ENCODE measurements at regions not wholly inside any gene's neighbourhood (a gene's known extent, or its start where the extent isn't known, plus 50 kb on each side); places are given as distances from the start of the nearest gene placed in this dataset.

- H3K4me1 ChIP-seq (ENCODE audit: control insufficient read depth in 2 of 3, insufficient read depth in 2 of 3, low read depth in 1 of 3, low read length in 3 of 3) = no peaks in the 10 kb centered on the region
- TF ChIP-seq CTCF (IDR thresholded peaks at IDR 0.05; ENCODE audit: borderline replicate concordance, extremely low read depth, insufficient read depth) = no peak
- H3K27ac ChIP-seq (ENCODE audit: low read depth in 2 of 2, low read length in 2 of 2) = no peak overlapping the region
- no peaks in the 10 kb centered on the region for H3K27me3 ChIP-seq (ENCODE audit: control insufficient read depth, insufficient read depth, low read length)
- no peak for DNase-seq
- H3K9ac ChIP-seq (ENCODE audit: low read length in 3 of 3) = no peak overlapping the region
- intact Hi-C loops (cut with DNase I) = no loop called here
- H3K36me3 ChIP-seq (ENCODE audit: control insufficient read depth in 2 of 3, insufficient read depth in 3 of 3, low read length in 3 of 3) = no peaks in the 10 kb centered on the region
- no peaks in the 10 kb centered on the region for H3K9me3 ChIP-seq (ENCODE audit: control insufficient read depth in 2 of 3, insufficient read depth in 1 of 3, low read length in 3 of 3)
- no peak for FAIRE-seq
- no peak overlapping the region for H3K4me3 ChIP-seq (ENCODE audit: low read length in 3 of 3)
These were observed 102.3 kb downstream of the EDN1 start for GRCh38 chr6:12392490-12392889.

GRCh38 chr6:12393100-12393499 is 102.9 kb downstream of the EDN1 start:
- no peak for FAIRE-seq

GRCh38 chr6:12394170-12394569 is 104.0 kb downstream of the EDN1 start:
- H3K4me1 ChIP-seq (ENCODE audit: control insufficient read depth in 2 of 3, insufficient read depth in 2 of 3, low read depth in 1 of 3, low read length in 3 of 3) = no peaks in the 10 kb centered on the region
- intact Hi-C loops (cut with DNase I) = no loop called here
- H3K9me3 ChIP-seq (ENCODE audit: control insufficient read depth in 2 of 3, insufficient read depth in 1 of 3, low read length in 3 of 3) = no peaks in the 10 kb centered on the region
- TF ChIP-seq CTCF (IDR thresholded peaks at IDR 0.05; ENCODE audit: borderline replicate concordance, extremely low read depth, insufficient read depth) = no peak
- FAIRE-seq (no peak), DNase-seq (no peak)
- H3K36me3 ChIP-seq (ENCODE audit: control insufficient read depth in 2 of 3, insufficient read depth in 3 of 3, low read length in 3 of 3) = no peaks in the 10 kb centered on the region
- H3K9ac ChIP-seq (ENCODE audit: low read length in 3 of 3) = no peak overlapping the region
- H3K27me3 ChIP-seq (ENCODE audit: control insufficient read depth, insufficient read depth, low read length) = no peaks in the 10 kb centered on the region
- H3K4me3 ChIP-seq (ENCODE audit: low read length in 3 of 3) = no peak overlapping the region
- H3K27ac ChIP-seq (ENCODE audit: low read depth in 2 of 2, low read length in 2 of 2) = no peak overlapping the region

More at GRCh38 chr6:12393100-12393499, 102.9 kb downstream of the EDN1 start:
- H3K36me3 ChIP-seq (ENCODE audit: control insufficient read depth in 2 of 3, insufficient read depth in 3 of 3, low read length in 3 of 3) = no peaks in the 10 kb centered on the region
- H3K4me3 ChIP-seq (ENCODE audit: low read length in 3 of 3) = no peak overlapping the region
- H3K9ac ChIP-seq (ENCODE audit: low read length in 3 of 3) = no peak overlapping the region
- no peaks in the 10 kb centered on the region for H3K27me3 ChIP-seq (ENCODE audit: control insufficient read depth, insufficient read depth, low read length)
- no peak for TF ChIP-seq CTCF (IDR thresholded peaks at IDR 0.05; ENCODE audit: borderline replicate concordance, extremely low read depth, insufficient read depth)
- H3K9me3 ChIP-seq (ENCODE audit: control insufficient read depth in 2 of 3, insufficient read depth in 1 of 3, low read length in 3 of 3) = no peaks in the 10 kb centered on the region
- intact Hi-C loops (cut with DNase I) = no loop called here
- H3K27ac ChIP-seq (ENCODE audit: low read depth in 2 of 2, low read length in 2 of 2) = no peak overlapping the region
- no peak for DNase-seq
- no peaks in the 10 kb centered on the region for H3K4me1 ChIP-seq (ENCODE audit: control insufficient read depth in 2 of 3, insufficient read depth in 2 of 3, low read depth in 1 of 3, low read length in 3 of 3)

- intact Hi-C loops (cut with DNase I) = no loop called here
These were observed 105.7 kb downstream of the EDN1 start for GRCh38 chr6:12395898-12396297.

More at GRCh38 chr6:12395898-12396297, 105.7 kb downstream of the EDN1 start:
- H3K9me3 ChIP-seq (ENCODE audit: control insufficient read depth in 2 of 3, insufficient read depth in 1 of 3, low read length in 3 of 3) = no peaks in the 10 kb centered on the region
- no peaks in the 10 kb centered on the region for H3K27me3 ChIP-seq (ENCODE audit: control insufficient read depth, insufficient read depth, low read length)
- no peak for TF ChIP-seq CTCF (IDR thresholded peaks at IDR 0.05; ENCODE audit: borderline replicate concordance, extremely low read depth, insufficient read depth)
- no peak overlapping the region for H3K9ac ChIP-seq (ENCODE audit: low read length in 3 of 3)
- H3K4me3 ChIP-seq (ENCODE audit: low read length in 3 of 3) = no peak overlapping the region
- no peak for FAIRE-seq
- no peak for DNase-seq
- H3K27ac ChIP-seq (ENCODE audit: low read depth in 2 of 2, low read length in 2 of 2) = no peak overlapping the region
- peaks cover 0 to under 1% (median 0%) of the 10 kb centered on the region in 3 donors for H3K4me1 ChIP-seq (ENCODE audit: control insufficient read depth in 2 of 3, insufficient read depth in 2 of 3, low read depth in 1 of 3, low read length in 3 of 3)
- no peaks in the 10 kb centered on the region for H3K36me3 ChIP-seq (ENCODE audit: control insufficient read depth in 2 of 3, insufficient read depth in 3 of 3, low read length in 3 of 3)
